Stimulated activated naive B cell treated with anti-CD40 and anti-IgM and Interleukin-4, amounts not matched to agents 10 μg/mL and 1 μg/mL and 100 μg/mL, for 72 hours (primary cell): ENCODE measurements at regions not wholly inside any gene's neighbourhood (a gene's known extent, or its start where the extent isn't known, plus 50 kb on each side); places are given as distances from the start of the nearest gene placed in this dataset.

ENCODE experiments used
- ATAC-seq, 2 donors: fragments of 150-1000 bp; cut with Tn5 transposase; replicated peaks; 2 replicates each; pipeline ENCODE4 v1.10.0; 2021; ENCODE audit warnings: moderate library complexity in 1 of 2
- DNase-seq: peaks from one replicate; pipeline ENCODE4 v3.0.0; 2021
- H3K27ac Mint-ChIP-seq: one replicate; pipeline ENCODE4 v1.8.0; 2022; ENCODE audit warnings: mild to moderate bottlenecking, mixed read lengths
- H3K27me3 Mint-ChIP-seq, 2 donors: one replicate each; pipeline ENCODE4 v1.8.0; 2022; ENCODE audit warnings: mixed read lengths in 2 of 2
- H3K36me3 Mint-ChIP-seq, 2 donors: one replicate each; pipeline ENCODE4 v1.8.0; 2022; ENCODE audit warnings: mixed read lengths in 2 of 2, mild to moderate bottlenecking in 1 of 2
- H3K4me1 Mint-ChIP-seq, 2 donors: one replicate each; pipeline ENCODE4 v1.8.0; 2022; ENCODE audit warnings: mixed read lengths in 2 of 2, mild to moderate bottlenecking in 1 of 2
- H3K4me3 Mint-ChIP-seq, 2 donors: one replicate each; pipeline ENCODE4 v1.8.0; 2022; ENCODE audit warnings: mild to moderate bottlenecking in 2 of 2, mixed read lengths in 2 of 2, moderate library complexity in 1 of 2
- H3K9me3 Mint-ChIP-seq, 2 donors: one replicate each; pipeline ENCODE4 v1.8.0; 2022; ENCODE audit warnings: mixed read lengths in 2 of 2, mild to moderate bottlenecking in 1 of 2

GRCh38 chr10:88023676-88024075, 160.3 kb downstream of the PTEN start:
- Mint-ChIP-seq H3K9me3 (peaks cover 0 to 1% of the 10 kb centered on the region in 2 donors), H3K36me3 (no peaks in the 10 kb centered on the region), H3K4me1 (peaks cover 15 to 40% of the 10 kb centered on the region in 2 donors), H3K27ac (no peak overlapping the region), H3K4me3 (no peak overlapping the region), H3K27me3 (no peaks in the 10 kb centered on the region)
- ATAC-seq (no peak), DNase-seq (no peak)

- Mint-ChIP-seq H3K27me3 (no peaks in the 10 kb centered on the region), H3K4me3 (no peak overlapping the region), H3K36me3 (no peaks in the 10 kb centered on the region), H3K4me1 (peaks cover 15 to 41% of the 10 kb centered on the region in 2 donors), H3K27ac (no peak overlapping the region), H3K9me3 (peaks cover 0 to 1% of the 10 kb centered on the region in 2 donors)
- no peak for DNase-seq
- no peak for ATAC-seq
These were observed 162.6 kb downstream of the PTEN start for GRCh38 chr10:88026031-88026430.

GRCh38 chr10:88027570-88027969, 164.1 kb downstream of the PTEN start:
- ATAC-seq (peak; percentile 94 to 96), DNase-seq (peak; percentile 50)
- Mint-ChIP-seq H3K27ac (no peak overlapping the region), H3K36me3 (no peaks in the 10 kb centered on the region), H3K27me3 (no peaks in the 10 kb centered on the region), H3K9me3 (peaks cover 0 to 1% of the 10 kb centered on the region in 2 donors), H3K4me3 (peak overlapping the region; percentile 15 to 33), H3K4me1 (peaks cover 15 to 36% of the 10 kb centered on the region in 2 donors)

DNA sequence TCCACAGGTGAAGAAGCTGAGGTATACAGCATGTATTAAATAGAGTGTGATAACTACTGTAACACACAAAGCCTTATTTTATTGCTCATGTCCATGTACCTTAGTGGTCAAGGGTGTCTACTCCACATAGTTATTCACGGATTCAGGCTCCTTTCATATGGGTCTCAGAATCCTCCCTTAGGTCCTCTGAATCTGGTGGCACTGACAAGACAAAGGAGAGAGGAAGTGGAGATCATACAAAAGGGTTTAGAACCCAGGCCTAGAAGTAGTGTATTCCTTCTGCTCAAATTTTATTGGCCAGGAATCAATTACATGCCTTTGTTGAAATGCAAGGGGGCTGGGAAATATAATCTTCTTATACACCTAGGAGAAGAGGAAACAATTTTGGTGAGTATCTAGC, 164.6 kb downstream of the PTEN start:
- ATAC-seq, result no peak
- H3K36me3 Mint-ChIP-seq, result no peaks in the 10 kb centered on the region
- no peak overlapping the region for H3K4me3 Mint-ChIP-seq
- H3K27me3 Mint-ChIP-seq, result no peaks in the 10 kb centered on the region
- H3K27ac Mint-ChIP-seq, result no peak overlapping the region
- no peak for DNase-seq
- H3K4me1 Mint-ChIP-seq, result peaks cover 13 to 32% of the 10 kb centered on the region in 2 donors
- no peaks in the 10 kb centered on the region for H3K9me3 Mint-ChIP-seq

DNA sequence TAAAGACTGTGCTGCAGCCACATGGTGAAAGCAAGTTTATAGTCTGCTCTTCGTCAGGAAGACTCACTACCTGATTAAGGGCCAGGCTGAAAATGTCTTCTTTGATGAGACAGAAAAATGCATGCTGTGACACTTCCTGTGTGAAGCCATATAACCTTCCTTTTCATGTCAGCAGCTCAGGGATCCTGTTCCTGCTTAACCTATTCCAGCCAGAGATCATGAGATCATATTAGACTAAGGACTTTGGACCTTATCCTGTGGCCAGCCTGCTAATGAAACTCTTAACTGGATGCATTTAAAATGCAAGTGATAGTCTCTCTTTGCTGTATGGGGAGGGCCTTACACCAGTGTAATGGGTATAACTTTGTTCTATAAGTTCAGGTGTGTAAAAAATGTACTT, 165.2 kb downstream of the PTEN start:
- no peaks in the 10 kb centered on the region for H3K36me3 Mint-ChIP-seq
- peaks cover 15 to 29% of the 10 kb centered on the region in 2 donors for H3K4me1 Mint-ChIP-seq
- no peak for DNase-seq
- no peak overlapping the region for H3K4me3 Mint-ChIP-seq
- ATAC-seq, result no peak
- H3K27ac Mint-ChIP-seq, result no peak overlapping the region
- no peaks in the 10 kb centered on the region for H3K9me3 Mint-ChIP-seq
- no peaks in the 10 kb centered on the region for H3K27me3 Mint-ChIP-seq

DNA sequence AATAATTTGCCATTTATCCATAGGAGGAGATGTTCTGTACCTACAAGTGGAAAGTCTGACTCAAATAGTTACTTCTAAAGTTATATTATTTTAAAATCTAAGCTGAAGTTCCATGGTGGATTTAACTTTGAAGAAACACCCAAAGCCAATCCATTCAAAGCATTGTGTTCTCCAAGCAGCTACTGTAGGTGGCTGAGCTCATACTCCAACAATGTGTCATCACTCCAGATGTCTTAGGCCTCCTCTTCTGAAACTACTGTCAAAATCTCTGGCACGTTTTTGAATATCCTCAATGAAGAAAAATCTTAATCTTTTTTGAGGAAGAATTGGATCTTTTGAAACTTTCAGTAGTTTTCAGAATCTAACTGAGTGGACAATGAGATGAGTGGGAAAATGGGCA, 169.1 kb downstream of the PTEN start:
- no peak overlapping the region for H3K4me3 Mint-ChIP-seq
- no peak for DNase-seq
- ATAC-seq, result no peak
- H3K27me3 Mint-ChIP-seq, result no peaks in the 10 kb centered on the region
- no peak overlapping the region for H3K27ac Mint-ChIP-seq
- H3K9me3 Mint-ChIP-seq, result no peaks in the 10 kb centered on the region
- H3K4me1 Mint-ChIP-seq, result peaks cover 16 to 30% of the 10 kb centered on the region in 2 donors
- no peaks in the 10 kb centered on the region for H3K36me3 Mint-ChIP-seq

DNA sequence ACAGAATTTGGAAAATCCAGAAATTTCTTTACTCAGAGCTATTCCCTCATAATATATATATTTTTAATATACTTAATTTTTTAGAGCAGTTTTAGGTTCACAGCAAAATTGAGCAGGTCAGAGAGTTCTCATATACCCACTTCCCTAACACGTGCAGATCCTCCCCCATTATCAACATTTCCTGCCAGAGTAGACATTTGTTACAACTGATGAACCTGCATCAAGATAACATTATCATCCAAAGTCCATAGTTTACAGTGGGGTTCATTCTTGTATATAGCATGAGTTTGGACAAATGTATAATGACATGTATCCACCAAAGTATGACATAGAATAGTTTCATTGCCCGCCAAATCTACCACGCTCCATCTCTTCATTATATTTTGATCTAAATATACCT, 170.0 kb downstream of the PTEN start:
- no peak overlapping the region for H3K27ac Mint-ChIP-seq
- H3K4me1 Mint-ChIP-seq, result peaks cover 12 to 28% of the 10 kb centered on the region in 2 donors
- no peaks in the 10 kb centered on the region for H3K9me3 Mint-ChIP-seq
- DNase-seq (no peak), ATAC-seq (no peak)
- H3K4me3 Mint-ChIP-seq, result no peak overlapping the region
- no peaks in the 10 kb centered on the region for H3K36me3 Mint-ChIP-seq
- no peaks in the 10 kb centered on the region for H3K27me3 Mint-ChIP-seq

- no peak overlapping the region for H3K4me3 Mint-ChIP-seq
- no peak for ATAC-seq
- no peak for DNase-seq
- H3K27ac Mint-ChIP-seq, result no peak overlapping the region
- H3K36me3 Mint-ChIP-seq, result no peaks in the 10 kb centered on the region
- no peaks in the 10 kb centered on the region for H3K27me3 Mint-ChIP-seq
- no peaks in the 10 kb centered on the region for H3K9me3 Mint-ChIP-seq
- peaks cover 10 to 24% of the 10 kb centered on the region in 2 donors for H3K4me1 Mint-ChIP-seq
These were observed 170.4 kb downstream of the PTEN start for GRCh38 chr10:88033793-88034192.

DNA sequence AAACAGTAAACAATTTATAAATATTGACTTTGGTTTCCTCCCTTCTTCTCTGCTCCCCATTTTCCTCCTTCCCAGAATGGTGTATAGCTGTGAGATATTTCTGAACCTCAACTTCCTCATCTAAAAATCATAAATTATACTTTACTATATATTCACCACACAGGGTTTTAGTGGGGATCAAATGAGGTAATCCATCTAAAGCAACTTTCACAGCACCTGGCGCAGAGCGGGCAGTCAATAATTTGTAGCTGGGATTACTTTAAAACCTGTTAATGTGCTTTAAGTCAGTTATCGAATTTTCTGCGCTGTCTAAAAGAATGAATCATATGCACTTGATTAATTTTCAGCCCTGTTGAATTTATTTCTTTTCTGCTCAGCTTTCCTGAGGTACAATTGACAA, 172.7 kb downstream of the PTEN start:
- Mint-ChIP-seq H3K27ac (no peak overlapping the region), H3K9me3 (no peaks in the 10 kb centered on the region), H3K27me3 (no peaks in the 10 kb centered on the region), H3K4me1 (peaks cover 10 to 24% of the 10 kb centered on the region in 2 donors), H3K4me3 (no peak overlapping the region), H3K36me3 (no peaks in the 10 kb centered on the region)
- ATAC-seq (no peak), DNase-seq (no peak)

- Mint-ChIP-seq H3K4me1 (peaks cover 10 to 24% of the 10 kb centered on the region in 2 donors), H3K36me3 (no peaks in the 10 kb centered on the region), H3K9me3 (no peaks in the 10 kb centered on the region), H3K27me3 (no peaks in the 10 kb centered on the region), H3K27ac (peak overlapping the region; percentile 49), H3K4me3 (no peak overlapping the region)
- no peak for DNase-seq
- no peak for ATAC-seq
These were observed 174.2 kb downstream of the PTEN start for GRCh38 chr10:88037623-88038022.

GRCh38 chr10:88038268-88038667, 174.8 kb downstream of the PTEN start:
- no peak overlapping the region for H3K27ac Mint-ChIP-seq
- H3K4me1 Mint-ChIP-seq, result peaks cover 14 to 24% of the 10 kb centered on the region in 2 donors
- no peaks in the 10 kb centered on the region for H3K9me3 Mint-ChIP-seq
- ATAC-seq (no peak), DNase-seq (no peak)
- peaks cover 0 to 5% of the 10 kb centered on the region in 2 donors for H3K27me3 Mint-ChIP-seq
- H3K4me3 Mint-ChIP-seq, result no peak overlapping the region
- H3K36me3 Mint-ChIP-seq, result no peaks in the 10 kb centered on the region

DNA sequence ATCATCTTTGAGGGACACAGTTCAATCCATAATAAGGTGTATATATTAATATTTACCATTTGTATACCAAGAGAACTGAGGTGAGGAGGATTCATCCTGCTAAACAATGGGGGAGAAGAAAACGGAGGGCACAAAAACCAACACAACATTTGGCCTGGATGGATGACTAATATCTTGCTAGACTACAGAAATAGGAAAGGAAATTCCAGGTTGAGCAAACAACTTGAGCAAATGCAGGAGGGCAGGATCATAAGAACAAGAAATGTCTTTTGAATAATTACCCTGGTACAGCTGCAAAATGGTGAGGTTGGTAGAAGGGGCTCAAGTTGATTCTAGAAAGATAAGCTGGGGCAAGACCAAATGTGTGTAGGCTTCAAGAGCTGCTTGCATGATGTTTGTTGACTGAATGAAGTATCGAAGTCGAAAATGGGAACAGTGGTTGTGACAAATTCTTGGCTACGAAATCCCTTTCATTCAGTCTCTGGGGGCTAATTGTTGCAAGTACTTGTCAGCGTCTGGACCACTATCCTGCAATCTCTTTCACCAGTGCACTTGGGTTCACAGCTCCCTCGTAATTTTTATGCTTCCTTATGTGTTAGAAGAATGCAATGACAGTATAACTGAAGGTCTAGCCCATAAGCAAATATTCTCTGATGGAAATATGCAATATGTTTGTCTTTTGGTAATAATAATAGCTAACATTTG, 176.2 kb downstream of the PTEN start:
- no peaks in the 10 kb centered on the region for H3K36me3 Mint-ChIP-seq
- no peak overlapping the region for H3K27ac Mint-ChIP-seq
- peaks cover 12 to 24% of the 10 kb centered on the region in 2 donors for H3K4me1 Mint-ChIP-seq
- DNase-seq (no peak), ATAC-seq (no peak)
- no peak overlapping the region for H3K4me3 Mint-ChIP-seq
- H3K9me3 Mint-ChIP-seq, result no peaks in the 10 kb centered on the region
- H3K27me3 Mint-ChIP-seq, result peaks cover 0 to 5% of the 10 kb centered on the region in 2 donors

DNA sequence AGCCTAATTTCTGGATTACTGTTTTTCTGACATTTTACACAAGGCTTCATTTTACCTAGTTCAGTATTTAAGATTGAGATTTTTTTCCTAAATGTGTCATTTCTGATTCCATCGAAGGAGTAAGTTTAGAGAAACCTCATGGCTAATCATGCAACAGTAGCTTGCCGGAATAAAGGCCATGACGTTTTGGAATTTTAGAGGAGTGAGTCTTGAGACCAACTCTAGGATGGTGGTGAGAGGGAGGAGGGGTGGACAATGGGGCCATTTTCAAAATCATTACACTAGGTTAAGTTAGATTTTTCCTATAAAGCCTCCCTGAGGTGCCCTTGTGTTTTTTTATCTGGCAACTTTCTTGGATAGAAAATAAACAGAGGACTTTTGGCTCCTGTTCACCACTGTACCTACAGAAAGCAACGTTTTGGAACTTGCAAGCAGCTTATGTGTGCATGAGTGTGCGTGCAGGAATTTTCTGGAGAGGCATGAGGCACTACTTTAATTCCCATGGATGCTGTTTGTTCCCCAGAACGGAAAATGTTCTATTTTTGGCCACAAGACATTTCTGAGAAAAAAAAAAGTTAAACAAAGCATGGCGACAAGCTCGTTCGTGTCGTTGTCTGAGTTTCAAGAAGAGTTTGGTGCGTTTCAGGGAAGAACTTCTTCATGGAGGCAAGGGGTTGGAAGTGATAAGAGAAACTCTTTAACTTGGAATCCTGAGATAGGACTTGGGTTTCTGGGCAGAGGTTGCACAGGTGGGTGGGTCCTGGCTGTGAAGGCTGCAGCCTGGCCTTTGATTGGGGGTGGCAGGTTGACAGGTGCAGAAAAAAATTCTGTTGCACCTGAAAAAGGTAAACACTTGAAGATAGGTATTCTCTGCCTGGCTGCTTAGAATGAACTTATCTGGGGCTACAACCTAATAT, 178.1 kb downstream of the PTEN start:
- Mint-ChIP-seq H3K4me3 (no peak overlapping the region), H3K27ac (no peak overlapping the region), H3K9me3 (peaks cover 1 to 4% of the 10 kb centered on the region in 2 donors), H3K27me3 (peaks cover 0 to 5% of the 10 kb centered on the region in 2 donors), H3K4me1 (peaks cover 20 to 30% of the 10 kb centered on the region in 2 donors), H3K36me3 (no peaks in the 10 kb centered on the region)
- no peak for DNase-seq
- ATAC-seq, result no peak

GRCh38 chr10:88042160-88043100, 179.0 kb downstream of the PTEN start:
- H3K36me3 Mint-ChIP-seq, result peaks cover 0 to 3% of the 10 kb centered on the region in 2 donors
- no peak overlapping the region for H3K4me3 Mint-ChIP-seq
- H3K27me3 Mint-ChIP-seq, result peaks cover 0 to 5% of the 10 kb centered on the region in 2 donors
- H3K27ac Mint-ChIP-seq, result no peak overlapping the region
- H3K4me1 Mint-ChIP-seq, result peaks cover 21 to 32% of the 10 kb centered on the region in 2 donors
- H3K9me3 Mint-ChIP-seq, result peaks cover 1 to 7% of the 10 kb centered on the region in 2 donors
- no peak for ATAC-seq
- DNase-seq, result no peak
